GM23248 (cell line): ENCODE measurements at regions not wholly inside any gene's neighbourhood (a gene's known extent, or its start where the extent isn't known, plus 50 kb on each side); places are given as distances from the start of the nearest gene placed in this dataset.

Source experiments
- DNase-seq: peaks from one replicate; pipeline ENCODE4 v3.0.0-alpha.2; 2015
- H2AFZ ChIP-seq: fragments of 200-600 bp; sonication (generic); 2 replicates; pipeline ENCODE4 v1.6.1; 2016; ENCODE audit warnings: antibody characterized with exemption
- H3F3A ChIP-seq: fragments of 200-600 bp; sonication (generic); 2 replicates; pipeline ENCODE4 v1.6.1; 2016; ENCODE audit warnings: mild to moderate bottlenecking, antibody characterized with exemption, mixed run types; ENCODE audit not compliant: insufficient read depth
- H3K27ac ChIP-seq: fragments of 200-600 bp; sonication (generic); 2 replicates; pipeline ENCODE4 v1.5.1; 2016; ENCODE audit warnings: mild to moderate bottlenecking
- H3K27me3 ChIP-seq: fragments of 200-600 bp; sonication (generic); replicated peaks from 2 replicates; pipeline ENCODE4 v1.6.1; 2016; ENCODE audit warnings: mild to moderate bottlenecking; ENCODE audit not compliant: insufficient read depth
- H3K36me3 ChIP-seq: fragments of 200-600 bp; sonication (generic); 2 replicates; pipeline ENCODE4 v1.6.1; 2016; ENCODE audit warnings: low read depth, mild to moderate bottlenecking
- H3K4me1 ChIP-seq: fragments of 200-600 bp; sonication (generic); 2 replicates; pipeline ENCODE4 v1.6.1; 2016; ENCODE audit warnings: mild to moderate bottlenecking; ENCODE audit not compliant: insufficient read depth
- H3K4me2 ChIP-seq: fragments of 200-600 bp; sonication (generic); one replicate; pipeline ENCODE4 v1.6.1; 2016; ENCODE audit warnings: mild to moderate bottlenecking; ENCODE audit not compliant: unreplicated experiment
- H3K4me3 ChIP-seq: fragments of 200-600 bp; sonication (generic); 2 replicates; pipeline ENCODE4 v1.5.1; 2016; ENCODE audit warnings: mild to moderate bottlenecking
- H3K79me2 ChIP-seq: fragments of 200-600 bp; sonication (generic); 2 replicates; pipeline ENCODE4 v1.6.1; 2016; ENCODE audit warnings: mild to moderate bottlenecking; ENCODE audit not compliant: insufficient read depth
- H3K9ac ChIP-seq: fragments of 200-600 bp; sonication (generic); 2 replicates; pipeline ENCODE4 v1.6.1; 2016; ENCODE audit warnings: mild to moderate bottlenecking
- H3K9me2 ChIP-seq: fragments of 200-600 bp; sonication (generic); 2 replicates; pipeline ENCODE4 v1.6.1; 2016; ENCODE audit warnings: mixed run types, mild to moderate bottlenecking, moderate library complexity; ENCODE audit not compliant: insufficient read depth
- H3K9me3 ChIP-seq: fragments of 200-600 bp; sonication (generic); one replicate; pipeline ENCODE4 v1.6.1; 2017; ENCODE audit warnings: low read depth
- H4K20me1 ChIP-seq: fragments of 200-600 bp; sonication (generic); 2 replicates; pipeline ENCODE4 v1.6.0; 2016; ENCODE audit not compliant: insufficient read depth
- EZH2 ChIP-seq: fragments of 200-600 bp; sonication (generic); IDR thresholded peaks from 2 replicates; pipeline ENCODE4 v1.6.1; 2018; ENCODE audit warnings: antibody characterized with exemption, mild to moderate bottlenecking; ENCODE audit not compliant: insufficient read depth, poor library complexity, severe bottlenecking
- EZH2phosphoT487 ChIP-seq: fragments of 200-600 bp; sonication (generic); IDR thresholded peaks from 2 replicates; pipeline ENCODE4 v1.6.1; 2018; ENCODE audit warnings: antibody characterized with exemption, moderate library complexity, mild to moderate bottlenecking, low read depth; ENCODE audit not compliant: insufficient read depth
- WGBS, 2 experiments: methylation state at CpG; one replicate each; pipeline ENCODE4 v1.1.6; 2015 to 2017; ENCODE audit warnings: low lambda C conversion rate in 2 of 2, low coverage in 1 of 2; ENCODE audit errors: missing lambda C conversion rate in 2 of 2; 5-methylcytosine and 5-hydroxymethylcytosine counted together
- in situ Hi-C: fragments of 300-500 bp; cut with MboI; formaldehyde crosslinking; loops from 2 replicates; pipeline ENCODE4 v1.15.0; 2020

DNA sequence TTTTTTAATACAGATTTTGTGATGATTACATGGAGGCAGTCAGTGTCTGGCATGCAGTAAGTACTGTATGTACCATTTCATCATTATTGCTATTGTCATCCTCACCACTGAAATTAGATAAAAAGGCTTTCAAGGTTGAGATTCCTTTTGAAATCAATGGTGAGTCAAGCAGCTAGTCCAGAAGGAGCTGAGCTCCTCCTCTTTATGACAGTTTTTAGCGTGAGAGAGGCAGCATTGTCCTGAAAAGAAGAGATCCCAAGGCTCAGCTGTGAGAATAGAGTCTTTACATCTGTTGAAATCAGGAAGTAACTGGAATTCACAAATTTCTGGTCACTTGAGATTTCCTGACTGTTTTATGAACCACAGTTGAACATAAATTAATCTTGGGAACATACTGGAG, 161.9 kb downstream of the PAX1 start:
- no peak overlapping the region for H3K4me3 ChIP-seq
- no peaks in the 10 kb centered on the region for H3K4me1 ChIP-seq
- no peaks in the 10 kb centered on the region for H3K9me3 ChIP-seq
- no peaks in the 10 kb centered on the region for H3K27me3 ChIP-seq
- no peaks in the 10 kb centered on the region for H3F3A ChIP-seq
- H3K36me3 ChIP-seq, result no peaks in the 10 kb centered on the region
- no peak overlapping the region for H3K27ac ChIP-seq
- H3K9me2 ChIP-seq, result no peaks in the 10 kb centered on the region
- H3K4me2 ChIP-seq, result no peak overlapping the region
- in situ Hi-C loops, result no loop called here
- TF ChIP-seq EZH2 (no peak), EZH2phosphoT487 (no peak)
- no peak for DNase-seq
- 0 to 8% methylated on average over 1 of the region's 1 CpG for WGBS, 2 experiments
- no peaks in the 10 kb centered on the region for H3K79me2 ChIP-seq
- no peak overlapping the region for H2AFZ ChIP-seq
- H3K9ac ChIP-seq, result no peak overlapping the region
- H4K20me1 ChIP-seq, result no peaks in the 10 kb centered on the region

DNA sequence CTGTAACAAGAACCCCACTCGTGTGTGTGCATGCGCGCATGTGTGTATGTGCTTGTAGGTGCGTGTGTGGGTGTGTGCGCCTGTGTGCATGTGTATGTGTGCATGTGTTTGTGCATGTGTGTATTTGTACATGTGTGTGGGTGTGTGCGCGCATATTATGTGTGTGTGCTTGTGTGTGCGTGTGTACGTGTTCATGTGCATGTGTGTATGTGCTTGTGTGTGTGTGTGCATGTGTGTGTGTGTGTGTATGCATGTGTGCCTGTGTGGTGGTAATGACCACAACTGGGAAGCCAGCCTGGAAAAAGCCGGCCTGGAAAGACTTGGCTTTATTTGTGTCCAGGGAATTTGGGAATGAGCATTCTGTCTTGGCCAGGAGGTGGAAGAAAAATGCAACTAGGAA, 157.5 kb downstream of the PAX1 start:
- in situ Hi-C loops, result no loop called here
- no peak overlapping the region for H3K4me2 ChIP-seq
- WGBS, 2 experiments, result 69% methylated on average over 10 of the region's 10 CpGs

DNA sequence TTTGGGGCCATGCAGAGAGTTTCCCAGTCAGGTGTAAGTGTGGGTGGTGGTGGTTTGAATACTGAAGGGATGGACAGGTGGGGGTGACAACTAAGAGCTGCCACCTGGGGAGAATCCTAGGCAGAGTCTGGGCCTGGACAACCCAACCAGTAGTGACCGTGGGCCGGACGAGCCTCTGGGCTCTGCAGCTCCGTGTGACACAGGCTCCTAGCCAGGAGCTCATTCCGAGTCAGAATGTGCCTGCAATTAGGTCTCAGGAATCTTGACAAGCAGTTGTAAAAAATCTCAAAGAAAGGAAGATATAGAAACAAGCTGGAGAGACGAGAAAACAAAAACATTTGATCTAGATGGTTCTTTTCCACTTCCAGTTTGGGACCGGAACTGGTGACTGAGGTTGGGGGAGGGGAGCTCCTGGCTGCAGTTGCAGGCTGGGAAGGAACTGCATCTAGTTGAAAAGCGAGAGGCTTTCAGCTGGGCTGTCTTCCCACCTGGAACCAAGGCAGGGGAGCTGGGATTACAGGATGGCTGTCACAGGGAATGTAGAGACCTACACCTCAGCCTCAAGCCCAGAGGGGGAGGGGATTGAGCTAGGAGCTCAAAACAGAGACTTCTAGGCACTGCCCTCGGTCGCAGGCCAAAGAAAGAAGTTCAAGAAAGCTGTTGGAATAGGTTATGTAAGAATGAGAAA, 156.9 kb downstream of the PAX1 start:
- TF ChIP-seq EZH2phosphoT487, result no peak
- no peak for TF ChIP-seq EZH2
- no peaks in the 10 kb centered on the region for H3K27me3 ChIP-seq
- WGBS, 2 experiments, result 10 to 11% methylated on average over 10 of the region's 10 CpGs
- no peaks in the 10 kb centered on the region for H3K9me3 ChIP-seq
- H3K9ac ChIP-seq, result no peak overlapping the region
- no peaks in the 10 kb centered on the region for H3K4me1 ChIP-seq
- in situ Hi-C loops, result no loop called here
- no peaks in the 10 kb centered on the region for H3K36me3 ChIP-seq
- no peak overlapping the region for H2AFZ ChIP-seq
- H3K79me2 ChIP-seq, result no peaks in the 10 kb centered on the region
- no peaks in the 10 kb centered on the region for H4K20me1 ChIP-seq
- no peaks in the 10 kb centered on the region for H3K9me2 ChIP-seq
- H3F3A ChIP-seq, result no peaks in the 10 kb centered on the region
- no peak overlapping the region for H3K4me3 ChIP-seq
- no peak overlapping the region for H3K27ac ChIP-seq
- DNase-seq, result no peak
- no peak overlapping the region for H3K4me2 ChIP-seq

More for the DNA sequence above, 157.5 kb downstream of the PAX1 start:
- no peak for DNase-seq
- Histone ChIP-seq H2AFZ (no peak overlapping the region), H3K4me1 (no peaks in the 10 kb centered on the region), H3K9me2 (no peaks in the 10 kb centered on the region), H3K36me3 (no peaks in the 10 kb centered on the region), H3K4me3 (no peak overlapping the region), H4K20me1 (no peaks in the 10 kb centered on the region), H3K79me2 (no peaks in the 10 kb centered on the region), H3K9me3 (no peaks in the 10 kb centered on the region), H3K27ac (no peak overlapping the region), H3F3A (no peaks in the 10 kb centered on the region), H3K9ac (no peak overlapping the region), H3K27me3 (no peaks in the 10 kb centered on the region)
- no peak for TF ChIP-seq EZH2phosphoT487
- TF ChIP-seq EZH2, result no peak

DNA sequence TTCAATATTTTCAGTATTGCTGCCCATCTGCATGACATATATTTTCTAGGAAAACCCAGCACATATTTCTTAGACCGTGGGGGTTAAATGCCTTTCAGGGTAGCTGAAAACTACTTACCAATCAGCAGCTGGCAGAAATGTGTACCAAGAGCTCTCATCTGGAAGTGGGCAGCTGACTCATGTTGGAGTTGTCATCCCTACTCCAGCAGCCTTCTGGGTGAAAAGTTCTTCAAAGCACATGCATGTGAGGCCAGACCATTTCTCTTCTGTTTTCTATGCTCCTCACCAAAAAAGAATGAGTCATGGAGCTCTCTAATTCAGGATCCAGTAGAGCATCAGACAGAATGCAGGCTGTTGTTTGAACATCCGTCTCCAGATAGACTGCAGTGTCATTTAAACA, 135.5 kb downstream of the PAX1 start:
- no peaks in the 10 kb centered on the region for H3F3A ChIP-seq
- no peaks in the 10 kb centered on the region for H3K9me3 ChIP-seq
- H2AFZ ChIP-seq, result no peak overlapping the region
- H3K4me3 ChIP-seq, result no peak overlapping the region
- 5 to 6% methylated on average over 2 of the region's 2 CpGs for WGBS, 2 experiments
- no peak overlapping the region for H3K9ac ChIP-seq
- in situ Hi-C loops, result no loop called here
- no peaks in the 10 kb centered on the region for H3K27me3 ChIP-seq
- H3K79me2 ChIP-seq, result no peaks in the 10 kb centered on the region
- no peak overlapping the region for H3K4me2 ChIP-seq
- H3K36me3 ChIP-seq, result no peaks in the 10 kb centered on the region
- TF ChIP-seq EZH2 (no peak), EZH2phosphoT487 (no peak)
- H3K27ac ChIP-seq, result no peak overlapping the region
- no peaks in the 10 kb centered on the region for H4K20me1 ChIP-seq
- DNase-seq, result peak; percentile 34
- H3K4me1 ChIP-seq, result no peaks in the 10 kb centered on the region
- H3K9me2 ChIP-seq, result no peaks in the 10 kb centered on the region
